ENCODE measurements at regions not wholly inside any gene's neighbourhood (a gene's known extent, or its start where the extent isn't known, plus 50 kb on each side); places are given as distances from the start of the nearest gene placed in this dataset.

GRCh38 chr21:14716761-14717396 is 170.8 kb upstream of the SAMSN1 start:
- no peak for DNase-seq

DNA sequence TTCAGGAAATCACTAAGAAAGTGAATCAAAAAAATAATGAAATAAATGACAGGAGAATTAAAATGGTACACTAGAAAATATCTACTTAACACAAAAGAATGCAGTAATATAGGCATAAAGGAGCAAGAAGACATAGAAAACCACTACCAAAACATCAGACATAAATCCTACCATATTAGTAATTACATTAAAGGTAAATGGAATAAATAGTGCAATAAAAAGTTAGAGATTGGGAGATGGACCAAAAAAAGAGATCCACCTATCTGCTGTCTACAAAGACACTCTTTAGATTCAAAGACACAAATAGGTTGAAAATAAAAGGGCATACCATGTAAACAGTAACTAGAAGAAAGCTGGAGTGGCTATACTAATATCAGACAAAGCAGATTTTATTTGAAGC is 167.0 kb upstream of the SAMSN1 start:
- no peak for DNase-seq

GRCh38 chr21:14712121-14712715 is 166.1 kb upstream of the SAMSN1 start:
- DNase-seq, result no peak

GRCh38 chr21:14711287-14711686 is 165.2 kb upstream of the SAMSN1 start:
- no peak for DNase-seq

DNA sequence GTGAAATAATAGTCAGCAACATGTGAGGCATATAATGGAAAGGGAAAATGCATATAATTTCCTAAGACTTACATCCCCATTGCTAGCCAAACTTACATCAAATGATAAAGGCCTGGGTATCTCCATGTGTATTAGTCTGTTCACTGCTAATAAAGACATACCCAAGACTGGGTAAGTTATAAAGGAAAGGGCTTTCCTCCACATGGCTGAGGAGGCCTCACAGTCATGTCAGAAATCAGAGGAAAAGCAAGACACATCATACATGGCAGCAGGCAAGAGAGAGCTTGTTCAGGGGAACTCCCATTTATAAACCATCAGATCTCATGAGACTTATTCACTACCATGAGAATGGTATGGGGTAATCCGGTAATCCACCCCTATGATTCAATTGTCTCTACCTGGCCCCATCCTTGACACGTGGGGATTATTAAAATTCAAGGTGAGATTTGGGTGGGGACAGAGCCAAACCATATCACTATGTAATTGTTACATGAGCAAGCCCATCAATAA is 161.5 kb upstream of the SAMSN1 start:
- no peak for DNase-seq

- no peak for DNase-seq
Measured at GRCh38 chr21:14706712-14707510, 160.8 kb upstream of the SAMSN1 start.

DNA sequence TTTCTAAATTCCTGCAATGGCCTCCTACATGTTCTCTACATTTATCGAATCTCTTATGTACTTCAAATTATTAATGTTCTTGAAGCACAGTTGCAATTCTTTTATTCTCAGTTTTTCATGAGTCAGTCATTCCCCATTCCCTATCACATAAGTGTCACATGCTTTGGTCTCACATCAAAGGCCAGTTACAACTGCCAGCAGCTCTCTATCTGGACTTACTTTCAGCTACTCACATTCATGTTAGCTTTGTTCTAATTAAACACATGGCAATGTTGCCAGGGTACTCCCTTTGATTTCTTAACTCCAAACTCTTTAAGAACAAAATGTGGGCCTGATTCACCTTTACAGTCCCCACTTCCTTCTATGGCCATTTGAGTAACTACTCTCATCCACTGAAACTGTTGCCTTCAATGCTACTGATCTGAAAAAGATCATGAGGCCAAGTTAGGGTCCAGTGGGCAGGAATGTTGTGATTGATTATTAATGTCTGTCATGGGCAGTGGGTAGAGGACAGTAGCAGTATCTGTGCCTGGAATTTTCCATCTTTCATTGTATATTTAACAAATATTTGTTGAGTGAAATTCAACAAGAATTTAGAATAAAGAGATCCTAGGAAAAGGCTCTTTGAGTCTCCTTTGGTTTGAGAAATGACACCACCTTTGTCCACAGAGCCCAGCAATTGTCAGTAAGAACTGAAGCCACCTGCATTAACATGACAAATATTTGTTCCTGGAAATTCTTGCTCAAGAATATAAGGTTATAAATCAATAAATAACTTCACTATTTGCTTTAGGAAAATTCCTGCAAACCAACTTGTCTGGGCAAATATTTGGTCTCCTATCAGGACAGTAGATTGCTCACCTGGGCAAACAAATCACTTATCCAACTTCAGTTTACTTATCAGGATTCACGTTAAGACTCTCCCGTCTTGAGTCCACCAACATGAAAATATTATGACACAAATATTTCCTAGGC is 153.6 kb upstream of the SAMSN1 start:
- no peak for DNase-seq

DNA sequence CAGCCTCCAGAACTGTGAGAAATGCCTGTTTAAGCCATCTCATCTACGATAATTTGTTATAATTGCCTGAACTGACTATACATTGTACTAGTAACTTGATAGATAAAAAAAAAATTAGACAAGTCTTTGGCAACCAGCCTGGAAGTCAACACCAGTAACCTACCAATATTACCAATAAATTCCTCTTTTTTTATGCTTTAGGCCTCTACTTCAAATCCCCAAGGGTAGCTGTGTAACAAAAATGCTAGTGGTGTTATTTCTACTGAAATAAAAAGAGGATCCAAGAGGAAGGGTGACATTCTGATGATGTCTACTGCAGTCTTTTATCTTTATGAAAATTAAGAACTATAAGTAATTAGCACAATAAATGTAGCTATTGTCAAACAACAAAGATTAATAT is 151.7 kb upstream of the SAMSN1 start:
- DNase-seq, result no peak

DNA sequence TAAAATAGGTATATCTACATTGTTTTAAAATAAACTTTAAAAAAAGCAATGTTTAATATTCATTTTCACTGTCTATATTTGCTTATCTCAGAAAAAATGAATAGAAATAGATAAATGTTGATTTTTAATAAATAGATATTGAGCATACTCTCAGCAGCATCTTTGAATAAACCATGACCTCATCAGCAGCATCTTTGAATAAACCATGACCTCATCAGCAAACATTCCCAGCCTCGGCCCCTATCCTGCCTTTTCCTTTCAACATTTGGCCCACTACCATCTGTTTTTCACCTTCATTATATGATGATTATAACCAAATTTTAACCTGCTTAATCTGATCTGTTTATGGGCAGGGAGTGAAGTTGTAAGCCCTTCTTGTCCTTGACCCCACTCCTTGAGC is 148.7 kb upstream of the SAMSN1 start:
- DNase-seq, result no peak

GRCh38 chr21:14693997-14694396 is 147.9 kb upstream of the SAMSN1 start:
- DNase-seq, result no peak

DNA sequence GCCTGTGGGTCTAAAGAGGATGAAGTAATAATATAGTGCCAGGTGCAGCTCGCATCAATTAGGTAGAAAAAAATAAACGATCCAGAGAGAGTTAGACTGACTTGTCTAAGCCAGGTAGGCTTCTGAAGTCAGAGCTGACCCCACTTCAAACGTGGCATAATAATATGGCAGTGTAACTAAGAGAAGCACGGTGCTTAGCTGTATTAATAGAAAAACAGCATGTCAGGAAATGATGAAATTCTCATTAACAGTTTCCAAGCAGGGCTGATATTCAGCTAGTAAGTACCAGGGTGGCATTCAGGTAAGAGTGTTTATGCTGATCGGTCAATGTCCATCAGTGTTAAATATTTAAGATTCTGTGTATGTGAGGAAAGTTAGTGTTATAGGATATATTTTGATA is 145.8 kb upstream of the SAMSN1 start:
- DNase-seq, result no peak

DNA sequence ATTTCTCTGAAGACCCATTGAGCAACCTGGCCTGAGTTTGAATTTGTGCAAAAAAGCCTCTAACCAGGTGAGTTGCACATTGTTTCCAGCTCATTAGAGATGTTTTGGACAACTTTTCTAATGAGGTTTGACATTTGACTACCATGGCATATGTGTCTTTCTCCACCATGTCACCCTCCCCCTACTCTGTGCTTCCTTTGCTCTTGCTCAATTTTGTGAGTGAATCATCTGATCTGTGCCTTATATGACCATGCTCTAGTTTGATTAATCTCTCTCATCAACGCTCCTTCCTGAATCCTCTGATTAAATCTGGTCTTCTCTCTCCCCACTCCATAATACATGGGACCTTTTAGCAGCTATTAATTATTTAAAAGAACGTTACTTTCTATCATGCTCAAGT is 144.8 kb upstream of the SAMSN1 start:
- no peak for DNase-seq

GRCh38 chr21:14688936-14689335 is 142.8 kb upstream of the SAMSN1 start:
- DNase-seq, result no peak

- DNase-seq, result no peak
Measured at GRCh38 chr21:14688412-14688811, 142.3 kb upstream of the SAMSN1 start.

DNA sequence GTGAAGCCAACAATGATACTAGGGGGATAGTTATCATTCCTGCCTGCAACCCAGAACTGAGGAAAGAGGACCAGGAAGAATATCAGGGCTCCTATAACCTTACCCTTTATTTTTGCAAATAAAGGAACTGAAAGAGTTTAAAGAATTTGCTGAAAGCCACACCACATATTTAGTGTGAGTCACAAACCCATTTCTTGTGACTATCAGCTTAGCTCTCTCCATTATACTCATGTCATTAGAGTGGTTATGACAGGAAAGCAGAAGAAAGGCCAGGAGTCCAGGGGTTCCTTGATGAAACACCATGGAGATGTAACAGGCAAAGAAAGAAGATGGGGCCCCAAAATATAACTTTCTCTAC is 141.1 kb upstream of the SAMSN1 start:
- DNase-seq, result no peak

DNA sequence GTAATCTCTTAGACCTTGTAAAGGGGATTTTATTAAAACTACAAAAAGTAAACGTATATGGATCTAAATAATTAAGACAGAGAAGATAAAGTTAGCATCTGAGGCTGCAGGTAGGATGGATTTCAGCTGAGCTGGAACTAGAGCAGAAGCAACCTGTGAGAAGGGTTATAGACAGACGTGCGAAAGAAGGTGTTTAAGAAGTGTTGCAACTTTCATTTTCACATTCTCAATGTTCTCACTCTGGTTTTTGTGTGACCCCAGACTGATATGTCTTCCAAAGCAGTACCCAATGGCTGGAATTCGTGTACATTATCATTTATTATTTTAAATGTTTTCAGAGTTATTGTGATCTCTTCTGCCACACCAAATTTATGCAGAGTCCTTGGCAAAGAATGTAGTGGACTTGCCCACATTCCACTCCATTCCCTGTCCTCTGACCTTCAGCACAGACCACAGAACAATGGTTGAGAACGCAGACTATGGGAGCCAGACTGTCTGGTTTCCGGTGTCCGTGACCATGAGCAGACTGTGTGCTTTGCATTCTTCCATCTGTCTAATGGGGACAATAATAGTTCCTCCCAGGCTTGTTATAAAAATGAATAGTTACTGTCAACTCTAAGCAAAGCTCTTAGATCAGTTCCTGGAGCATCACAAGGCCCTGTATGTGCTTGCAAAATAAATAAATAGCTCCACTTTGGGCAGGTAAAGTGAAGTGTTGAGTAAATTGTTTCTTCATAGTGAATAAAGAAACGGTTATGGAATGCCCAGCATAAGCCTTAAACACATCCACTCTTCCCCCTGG is 140.6 kb upstream of the SAMSN1 start:
- DNase-seq, result no peak

- no peak for DNase-seq
Measured at GRCh38 chr21:14685568-14685967, 139.5 kb upstream of the SAMSN1 start.

- DNase-seq, result no peak
Measured at GRCh38 chr21:14684071-14684470, 138.0 kb upstream of the SAMSN1 start.

DNA sequence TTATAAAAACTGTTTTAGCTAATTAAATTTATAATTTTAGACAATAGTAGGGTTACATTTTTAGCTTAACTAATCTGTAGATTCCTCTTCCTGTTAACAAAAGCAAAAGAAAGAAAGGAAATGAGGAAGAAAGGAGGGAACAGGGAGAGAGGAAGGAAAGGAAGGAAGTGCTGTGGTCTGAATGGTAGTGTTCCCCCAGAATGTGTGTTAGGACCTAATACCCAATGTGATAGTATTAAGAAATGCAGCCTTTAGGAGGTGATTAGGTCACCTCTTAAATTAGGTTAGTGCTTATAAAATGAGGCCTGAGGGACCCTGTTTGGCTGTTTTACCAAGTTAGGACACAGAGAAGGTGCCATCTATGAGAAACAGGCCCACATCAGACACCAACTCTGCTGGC is 136.9 kb upstream of the SAMSN1 start:
- DNase-seq, result no peak

- no peak for DNase-seq
Measured at GRCh38 chr21:14678973-14679574, 133.0 kb upstream of the SAMSN1 start.

- no peak for DNase-seq
Measured at GRCh38 chr21:14677639-14678179, 131.6 kb upstream of the SAMSN1 start.

Data from activated CD4-positive, alpha-beta T cell treated with anti-CD3 and anti-CD28 coated beads for 1 hour (primary cell).